IPS-15b (cell line): ENCODE measurements at regions not wholly inside any gene's neighbourhood (a gene's known extent, or its start where the extent isn't known, plus 50 kb on each side); places are given as distances from the start of the nearest gene placed in this dataset.
"Not testable (repeated sequence)": the region's sequence is repeated elsewhere in the genome, so short reads cannot be mapped to it uniquely, and the experiment has no call there.

ENCODE experiments used
- H3K27me3 ChIP-seq: one replicate; pipeline ENCODE4 v1.6.1; 2013; ENCODE audit warnings: low read length; ENCODE audit not compliant: control insufficient read depth, insufficient read depth
- H3K36me3 ChIP-seq: one replicate; pipeline ENCODE4 v1.6.1; 2013; ENCODE audit warnings: low read length; ENCODE audit not compliant: control insufficient read depth, insufficient read depth
- H3K4me1 ChIP-seq: one replicate; pipeline ENCODE4 v1.6.1; 2013; ENCODE audit warnings: mild to moderate bottlenecking, low read length; ENCODE audit not compliant: control insufficient read depth, insufficient read depth
- H3K4me3 ChIP-seq: one replicate; pipeline ENCODE4 v1.5.1; 2013; ENCODE audit warnings: low read depth, low read length
- H3K9ac ChIP-seq: one replicate; pipeline ENCODE4 v1.6.1; 2013; ENCODE audit warnings: low read depth, mild to moderate bottlenecking, low read length
- H3K9me3 ChIP-seq: one replicate; pipeline ENCODE4 v1.6.1; 2013; ENCODE audit warnings: mild to moderate bottlenecking, low read length; ENCODE audit not compliant: control insufficient read depth, insufficient read depth

DNA sequence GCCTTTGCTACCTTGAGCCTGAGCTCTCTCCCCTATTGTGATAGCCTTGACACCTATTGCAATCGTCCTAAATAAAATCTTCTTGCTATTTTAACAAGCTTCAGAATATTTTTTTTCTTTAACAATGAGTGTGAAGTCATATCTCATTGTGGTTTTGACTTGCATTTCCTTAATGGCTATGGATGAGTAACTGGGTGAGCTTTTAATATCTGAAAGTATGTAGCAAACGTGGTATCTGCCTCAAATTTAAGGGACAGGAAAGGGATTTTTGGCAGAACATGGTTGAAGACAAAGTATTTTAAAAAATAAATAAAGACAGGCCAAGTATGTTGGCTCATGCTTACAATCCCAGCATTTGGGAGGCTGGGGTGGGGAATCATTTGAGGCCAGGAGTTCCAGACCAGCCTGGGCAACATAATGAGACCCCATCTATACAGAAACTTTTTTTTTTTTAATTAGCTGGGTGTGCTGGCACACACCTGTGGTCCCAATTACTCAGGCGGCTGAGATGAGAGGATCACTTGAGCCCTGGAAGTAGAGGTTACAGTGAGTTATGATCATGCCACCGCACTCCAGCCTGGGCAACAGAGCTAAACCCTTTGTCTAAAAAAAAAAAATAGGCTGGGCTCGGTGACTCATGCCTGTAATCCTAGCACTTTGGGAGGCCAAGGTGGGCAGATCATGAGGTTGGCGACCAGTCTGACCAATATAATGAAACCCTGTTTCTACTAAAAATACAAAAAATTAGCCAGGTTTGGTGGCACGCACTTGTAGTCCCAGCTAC lies 319.3 kb upstream of the NRP1 start:
- Histone ChIP-seq H3K9ac (no peak overlapping the region), H3K9me3 (no peaks in the 10 kb centered on the region), H3K4me1 (no peaks in the 10 kb centered on the region), H3K4me3 (no peak overlapping the region), H3K36me3 (no peaks in the 10 kb centered on the region), H3K27me3 (no peaks in the 10 kb centered on the region)

DNA sequence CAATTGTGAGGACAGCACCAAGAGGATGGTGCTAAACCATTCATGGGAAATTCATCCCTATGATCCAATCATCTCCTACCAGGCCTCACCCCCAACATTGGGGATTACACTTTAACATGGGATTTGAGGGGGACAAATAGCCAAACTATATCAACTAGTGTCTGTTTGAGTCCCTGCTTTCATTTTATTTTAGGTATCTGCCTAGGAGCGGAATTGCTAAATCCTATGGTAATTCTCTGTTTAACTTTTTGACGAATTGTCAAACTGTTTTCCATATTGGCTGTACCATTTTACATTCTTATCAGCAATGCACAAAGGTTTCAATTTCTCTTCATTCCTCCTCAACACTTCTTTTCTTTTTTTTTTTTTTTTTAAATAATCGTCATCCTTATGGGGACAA lies 318.4 kb upstream of the NRP1 start:
- Histone ChIP-seq H3K9ac (no peak overlapping the region), H3K36me3 (no peaks in the 10 kb centered on the region), H3K4me3 (no peak overlapping the region), H3K27me3 (no peaks in the 10 kb centered on the region), H3K4me1 (no peaks in the 10 kb centered on the region), H3K9me3 (no peaks in the 10 kb centered on the region)

- H3K9me3 ChIP-seq, H3K4me1 ChIP-seq, H3K36me3 ChIP-seq, H3K9ac ChIP-seq, H3K27me3 ChIP-seq, H3K4me3 ChIP-seq: not testable (repeated sequence)
These were observed 315.7 kb upstream of the NRP1 start for GRCh38 chr10:33650131-33650530.

DNA sequence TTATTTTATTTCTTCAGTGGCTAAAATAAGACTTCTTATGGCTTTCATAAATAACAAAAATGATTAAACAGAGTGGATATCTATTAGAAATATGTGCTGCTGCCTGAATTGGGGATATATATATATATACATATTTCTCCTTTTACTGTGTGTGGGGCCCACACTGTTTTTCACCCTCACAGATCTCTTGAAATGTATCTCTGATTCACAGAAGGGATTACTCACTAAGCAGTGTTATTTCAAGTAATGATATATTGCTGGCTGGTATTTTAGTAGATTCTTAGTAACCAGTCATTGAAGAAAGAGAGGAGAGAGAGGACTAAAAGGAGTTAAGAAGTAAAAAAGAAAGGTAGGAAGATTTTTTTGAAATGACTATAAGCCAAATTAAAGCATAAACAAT lies 308.6 kb upstream of the NRP1 start:
- no peaks in the 10 kb centered on the region for H3K27me3 ChIP-seq
- no peak overlapping the region for H3K4me3 ChIP-seq
- H3K36me3 ChIP-seq: no peaks in the 10 kb centered on the region
- no peaks in the 10 kb centered on the region for H3K9me3 ChIP-seq
- no peaks in the 10 kb centered on the region for H3K4me1 ChIP-seq
- no peak overlapping the region for H3K9ac ChIP-seq

- H3K9ac ChIP-seq: no peak overlapping the region
- H3K9me3 ChIP-seq: no peaks in the 10 kb centered on the region
- no peaks in the 10 kb centered on the region for H3K27me3 ChIP-seq
- H3K36me3 ChIP-seq: no peaks in the 10 kb centered on the region
- no peak overlapping the region for H3K4me3 ChIP-seq
- no peaks in the 10 kb centered on the region for H3K4me1 ChIP-seq
These were observed 304.4 kb upstream of the NRP1 start for GRCh38 chr10:33638891-33639290.

DNA sequence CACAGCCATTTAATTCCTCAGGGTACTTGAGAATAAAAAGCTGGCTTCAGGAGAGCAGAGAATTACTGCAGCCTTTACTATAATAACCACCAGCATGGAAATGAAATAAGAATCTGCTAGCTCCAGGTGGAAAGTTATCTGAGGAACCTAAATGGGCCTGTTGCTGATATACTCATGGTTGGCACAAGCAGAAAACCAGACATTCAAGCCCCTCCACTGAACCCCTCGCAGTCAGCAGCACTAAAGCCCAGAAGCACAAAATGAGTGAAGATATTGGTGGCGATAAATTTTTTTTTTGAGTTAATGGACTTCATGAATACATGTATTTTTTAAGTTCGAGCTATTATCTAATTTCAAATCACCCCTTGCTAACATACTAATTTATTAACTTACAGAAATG lies 303.9 kb upstream of the NRP1 start:
- no peaks in the 10 kb centered on the region for H3K27me3 ChIP-seq
- H3K4me3 ChIP-seq: no peak overlapping the region
- no peak overlapping the region for H3K9ac ChIP-seq
- H3K4me1 ChIP-seq: no peaks in the 10 kb centered on the region
- H3K9me3 ChIP-seq: no peaks in the 10 kb centered on the region
- no peaks in the 10 kb centered on the region for H3K36me3 ChIP-seq

DNA sequence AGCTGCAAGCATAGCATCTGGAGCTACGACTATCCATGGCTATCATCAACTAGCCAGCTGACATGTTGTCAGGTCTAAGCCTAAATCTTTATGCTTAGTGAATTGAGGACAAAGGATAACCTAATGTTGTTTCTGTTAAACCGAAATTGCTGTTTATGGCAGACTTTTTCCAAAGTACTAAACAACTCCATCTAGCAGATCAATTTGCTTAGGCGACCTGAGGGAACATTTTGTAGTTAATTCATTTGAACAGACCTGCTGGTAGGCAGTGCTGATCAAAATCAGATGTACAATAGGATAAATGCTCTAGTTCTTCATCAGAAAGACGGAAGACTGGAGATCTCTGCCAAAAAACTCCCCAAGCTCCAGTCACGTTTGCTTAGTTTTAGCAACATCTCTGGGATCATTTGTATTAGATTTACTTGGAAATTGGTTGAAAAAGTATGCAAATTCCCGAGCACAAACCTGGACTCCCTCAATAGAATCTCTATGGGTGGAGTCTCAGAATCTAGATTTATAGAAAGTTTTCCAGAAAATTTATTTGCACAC lies 301.6 kb upstream of the NRP1 start:
- Histone ChIP-seq H3K9me3 (no peaks in the 10 kb centered on the region), H3K27me3 (no peaks in the 10 kb centered on the region), H3K4me1 (no peaks in the 10 kb centered on the region)

GRCh38 chr10:33632432-33632831 lies 298.0 kb upstream of the NRP1 start:
- Histone ChIP-seq H3K27me3 (no peaks in the 10 kb centered on the region), H3K36me3 (no peaks in the 10 kb centered on the region), H3K4me3 (no peak overlapping the region), H3K9me3 (no peaks in the 10 kb centered on the region), H3K4me1 (no peaks in the 10 kb centered on the region), H3K9ac (no peak overlapping the region)

More for the DNA sequence above, 301.6 kb upstream of the NRP1 start:
- Histone ChIP-seq H3K36me3 (no peaks in the 10 kb centered on the region), H3K4me3 (no peak overlapping the region), H3K9ac (no peak overlapping the region)

DNA sequence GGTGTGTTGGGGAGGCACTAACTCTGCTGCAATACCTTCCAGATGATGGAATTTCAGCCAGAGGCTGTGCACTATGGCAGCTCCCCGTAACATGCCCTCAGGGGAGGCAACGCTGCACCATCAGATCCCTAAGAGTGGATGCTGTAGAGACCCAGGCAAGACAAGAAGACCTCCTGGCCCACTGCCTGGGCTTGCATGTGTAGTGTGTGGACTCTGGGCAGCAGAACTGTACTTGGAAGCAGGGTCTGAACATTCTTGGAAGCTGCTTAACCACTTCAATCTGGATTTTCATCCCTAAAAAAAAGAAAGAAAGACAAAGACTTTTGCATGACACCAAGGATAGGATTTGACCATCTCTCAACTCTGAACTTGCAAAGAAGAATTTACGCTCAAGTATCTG lies 297.5 kb upstream of the NRP1 start:
- Histone ChIP-seq H3K4me3 (no peak overlapping the region), H3K9me3 (no peaks in the 10 kb centered on the region), H3K9ac (no peak overlapping the region), H3K4me1 (no peaks in the 10 kb centered on the region), H3K36me3 (no peaks in the 10 kb centered on the region), H3K27me3 (no peaks in the 10 kb centered on the region)

DNA sequence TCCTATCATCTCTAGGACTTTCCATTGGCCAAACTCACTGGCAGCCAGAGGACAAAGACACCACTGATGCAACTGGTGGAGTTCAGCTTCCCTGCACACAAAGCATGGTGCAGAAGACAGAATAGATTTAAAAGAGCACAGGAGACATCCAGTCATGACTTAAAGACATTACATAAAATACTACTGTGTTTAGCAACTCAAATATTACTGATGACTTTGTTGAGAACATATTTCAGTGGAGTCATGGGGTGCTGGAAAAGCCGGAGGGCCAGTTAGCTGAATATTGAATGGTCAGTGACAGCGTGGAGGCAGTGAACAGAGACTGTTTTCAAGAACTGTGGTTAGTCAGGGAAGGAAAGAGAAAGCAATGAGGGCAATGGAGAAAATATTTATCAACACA lies 296.3 kb upstream of the NRP1 start:
- H3K4me3 ChIP-seq: no peak overlapping the region
- no peaks in the 10 kb centered on the region for H3K4me1 ChIP-seq
- no peak overlapping the region for H3K9ac ChIP-seq
- H3K27me3 ChIP-seq: no peaks in the 10 kb centered on the region
- H3K36me3 ChIP-seq: no peaks in the 10 kb centered on the region
- H3K9me3 ChIP-seq: no peaks in the 10 kb centered on the region

DNA sequence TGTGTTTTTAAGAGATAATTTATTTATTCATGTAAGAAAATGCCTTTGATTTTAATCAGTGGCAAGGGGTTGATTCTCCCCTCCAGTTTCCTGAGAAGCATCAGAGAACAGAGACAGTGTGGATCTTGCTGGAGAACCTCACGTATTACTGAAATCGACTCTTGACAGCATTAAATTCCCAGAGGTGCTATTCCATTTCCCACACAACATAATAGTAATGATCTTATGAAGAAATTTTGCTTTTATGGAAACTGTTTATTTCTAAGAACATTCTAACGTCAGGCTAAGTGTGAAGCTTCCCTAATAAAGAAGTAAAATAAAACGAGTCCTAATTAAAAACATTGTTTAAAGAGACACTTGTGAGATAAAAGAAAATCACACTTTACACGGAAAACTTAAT lies 293.1 kb upstream of the NRP1 start:
- Histone ChIP-seq H3K9me3 (no peaks in the 10 kb centered on the region), H3K9ac (no peak overlapping the region), H3K4me3 (no peak overlapping the region), H3K36me3 (no peaks in the 10 kb centered on the region), H3K4me1 (no peaks in the 10 kb centered on the region), H3K27me3 (no peaks in the 10 kb centered on the region)

DNA sequence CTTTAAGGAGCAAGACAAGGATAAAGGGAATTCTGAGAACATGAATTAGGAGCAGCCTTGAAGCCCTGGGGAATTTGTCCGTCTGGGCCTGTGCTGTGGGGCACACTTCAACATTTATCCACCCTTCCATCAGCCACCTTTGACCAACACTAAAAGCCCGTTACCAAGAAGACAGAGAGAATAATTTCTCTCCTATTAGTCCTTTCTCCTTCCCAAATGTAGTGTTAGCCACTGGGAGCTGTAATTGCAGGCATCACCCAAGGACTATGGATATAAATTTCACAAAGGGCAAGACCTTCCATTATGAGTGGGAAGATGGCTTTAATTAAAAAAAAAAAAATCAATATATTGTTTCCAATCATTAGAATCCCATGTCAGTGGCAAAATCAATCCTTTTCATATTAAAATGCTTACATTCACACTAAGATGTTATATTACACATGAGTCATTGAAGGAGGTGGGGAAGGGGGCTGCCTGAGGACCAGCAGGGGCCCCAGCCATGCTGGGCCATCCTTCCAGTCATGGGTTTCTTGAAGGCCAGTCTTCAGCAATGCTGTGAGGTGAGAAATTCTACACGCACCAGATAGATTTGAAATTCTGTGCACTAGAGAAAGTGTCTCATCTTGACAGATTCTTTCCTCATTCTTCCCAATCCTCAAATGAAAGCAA lies 292.5 kb upstream of the NRP1 start:
- Histone ChIP-seq H3K4me1 (no peaks in the 10 kb centered on the region), H3K9ac (no peak overlapping the region), H3K27me3 (no peaks in the 10 kb centered on the region), H3K4me3 (no peak overlapping the region), H3K9me3 (no peaks in the 10 kb centered on the region), H3K36me3 (no peaks in the 10 kb centered on the region)
